ENCODE measurements at regions not wholly inside any gene's neighbourhood (a gene's known extent, or its start where the extent isn't known, plus 50 kb on each side); places are given as distances from the start of the nearest gene placed in this dataset.
"Not testable (repeated sequence)": the region's sequence is repeated elsewhere in the genome, so short reads cannot be mapped to it uniquely, and the experiment has no call there.

GRCh38 chr2:53247956-53248735 lies 519.5 kb upstream of the CHAC2 start:
- DNase-seq = no peak

GRCh38 chr2:53243430-53243829 lies 524.2 kb upstream of the CHAC2 start:
- no peak for DNase-seq

DNA sequence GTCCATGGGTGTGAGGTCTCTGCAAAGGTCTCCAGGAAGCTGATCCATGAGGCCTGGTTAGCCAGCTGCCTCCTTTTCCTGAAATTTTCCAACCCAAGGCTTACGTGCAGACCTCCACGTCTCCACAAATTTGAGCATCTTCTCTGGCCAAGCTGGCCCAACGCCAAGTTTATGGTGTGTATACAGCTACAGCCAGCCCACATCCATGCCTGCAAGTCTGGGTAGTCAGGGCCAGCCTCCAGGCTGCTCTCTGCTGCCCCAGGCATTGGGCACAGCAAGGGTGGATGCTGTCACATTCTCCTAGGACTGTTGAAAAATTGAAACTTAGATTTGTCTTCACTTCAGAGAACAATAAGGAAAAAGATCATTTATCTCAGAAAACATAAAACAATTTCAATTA lies 525.5 kb upstream of the CHAC2 start:
- no peak for DNase-seq

GRCh38 chr2:53235836-53236582 lies 531.6 kb upstream of the CHAC2 start:
- no peak for DNase-seq

- DNase-seq = no peak
Measured at GRCh38 chr2:53234548-53234903, 533.1 kb upstream of the CHAC2 start.

GRCh38 chr2:53233759-53234547 lies 533.7 kb upstream of the CHAC2 start:
- DNase-seq = no peak

GRCh38 chr2:53231908-53232307 lies 535.7 kb upstream of the CHAC2 start:
- DNase-seq = no peak

GRCh38 chr2:53230691-53231090 lies 536.9 kb upstream of the CHAC2 start:
- no peak for DNase-seq

DNA sequence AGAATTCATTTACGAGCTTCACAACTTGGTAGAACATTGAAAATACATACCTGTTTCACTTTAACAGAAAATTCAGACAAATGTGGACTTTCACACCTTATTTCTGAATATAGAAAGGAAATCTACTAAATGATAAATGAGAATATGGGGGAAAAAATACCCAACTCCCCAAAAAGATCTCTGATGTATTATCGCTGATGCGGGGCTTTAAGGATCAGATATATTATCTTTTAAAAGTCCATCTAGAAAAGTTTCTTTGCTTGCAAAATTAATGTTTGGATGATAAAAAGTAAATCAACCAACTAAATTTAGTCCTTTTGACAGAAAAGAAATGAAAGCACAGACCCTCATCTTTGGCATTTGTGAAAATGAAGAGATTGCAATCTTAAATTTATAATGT lies 540.1 kb upstream of the CHAC2 start:
- no peak for DNase-seq

- no peak for DNase-seq
Measured at GRCh38 chr2:53220969-53221368, 546.6 kb upstream of the CHAC2 start.

DNA sequence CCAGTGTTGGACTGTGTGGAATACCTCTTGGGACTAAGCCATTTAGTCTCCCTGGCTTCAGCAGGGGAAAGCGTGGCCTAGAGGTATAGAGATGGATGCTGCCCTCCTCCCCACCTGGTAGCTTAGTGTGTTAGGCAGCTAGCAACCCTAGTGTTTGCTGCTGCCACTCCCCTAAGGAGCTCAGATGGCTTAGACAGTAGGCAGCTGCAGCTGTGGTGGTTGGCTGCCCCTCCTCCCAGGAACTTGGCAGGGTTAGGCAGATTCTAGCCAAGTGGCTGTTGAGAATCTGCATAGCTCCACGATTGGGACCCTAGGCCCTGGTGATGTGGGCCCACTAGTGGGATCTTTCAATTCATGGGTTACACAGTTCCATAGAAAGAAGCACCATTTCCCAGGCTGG lies 550.4 kb upstream of the CHAC2 start:
- no peak for DNase-seq

- DNase-seq = no peak
Measured at GRCh38 chr2:53216805-53217204, 550.8 kb upstream of the CHAC2 start.

DNA sequence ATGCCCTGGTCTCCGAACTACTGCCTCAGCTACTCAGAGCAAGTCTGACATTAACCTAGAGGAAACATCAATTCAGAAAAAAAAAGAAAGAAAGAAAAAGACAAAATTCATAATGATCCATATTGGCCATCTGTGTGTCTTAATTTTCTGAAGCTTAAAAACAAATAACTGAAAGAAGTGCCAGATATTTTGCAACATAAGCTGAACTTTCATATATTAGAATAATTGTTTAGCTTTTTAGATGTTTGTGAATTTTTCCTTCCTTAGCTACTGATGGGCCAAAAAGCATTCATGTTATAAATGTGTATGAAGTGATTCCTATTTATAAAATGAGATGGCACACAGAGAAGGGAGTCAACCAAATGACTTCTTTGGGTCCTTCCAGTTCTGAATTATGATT lies 555.0 kb upstream of the CHAC2 start:
- DNase-seq = no peak

DNA sequence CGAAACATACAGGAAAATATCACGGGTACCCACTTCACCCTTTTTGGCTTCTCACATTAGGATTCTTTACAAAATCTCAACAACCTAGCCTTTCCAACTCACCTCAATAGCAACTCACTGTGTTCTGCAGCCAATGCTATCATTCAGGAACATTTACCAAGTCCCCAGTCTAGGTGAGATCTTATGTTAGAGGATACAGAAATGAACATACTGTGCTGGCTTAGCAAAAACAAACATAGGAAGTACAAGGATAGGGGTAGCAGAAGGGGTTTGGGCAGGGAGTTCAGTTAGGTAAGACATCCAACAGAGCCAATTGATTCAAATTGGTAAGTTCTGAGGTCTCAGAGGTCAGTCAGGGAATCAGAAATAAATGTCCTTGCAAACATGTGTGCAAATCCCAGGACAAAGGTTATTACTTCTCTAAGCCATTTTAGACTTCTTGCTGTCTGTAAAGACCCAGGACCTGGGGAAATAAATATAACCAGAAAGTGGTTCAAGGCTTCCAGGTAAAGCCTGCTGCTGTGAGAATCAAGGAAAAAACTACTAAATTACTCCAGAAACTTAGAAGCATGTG lies 556.3 kb upstream of the CHAC2 start:
- DNase-seq = no peak

DNA sequence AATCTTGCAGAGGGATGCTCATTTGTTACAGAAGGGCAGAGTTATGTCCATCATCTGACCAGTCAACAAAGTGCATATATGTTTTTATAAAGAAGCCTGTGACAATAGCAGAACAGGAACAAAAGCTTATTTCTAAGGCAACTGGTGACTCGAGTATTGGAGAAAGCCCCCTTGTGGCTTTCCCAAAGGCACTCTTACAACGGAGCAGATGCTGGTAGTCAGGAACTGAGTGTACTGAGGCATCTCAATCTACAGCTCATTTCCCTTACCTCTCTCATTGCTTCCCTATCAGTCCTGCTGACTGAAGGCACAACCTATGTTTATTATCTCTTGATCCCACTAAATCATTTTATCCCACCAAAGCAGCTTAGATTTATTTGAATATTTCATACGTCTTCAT lies 557.1 kb upstream of the CHAC2 start:
- DNase-seq = no peak

GRCh38 chr2:53209679-53210458 lies 557.7 kb upstream of the CHAC2 start:
- no peak for DNase-seq

DNA sequence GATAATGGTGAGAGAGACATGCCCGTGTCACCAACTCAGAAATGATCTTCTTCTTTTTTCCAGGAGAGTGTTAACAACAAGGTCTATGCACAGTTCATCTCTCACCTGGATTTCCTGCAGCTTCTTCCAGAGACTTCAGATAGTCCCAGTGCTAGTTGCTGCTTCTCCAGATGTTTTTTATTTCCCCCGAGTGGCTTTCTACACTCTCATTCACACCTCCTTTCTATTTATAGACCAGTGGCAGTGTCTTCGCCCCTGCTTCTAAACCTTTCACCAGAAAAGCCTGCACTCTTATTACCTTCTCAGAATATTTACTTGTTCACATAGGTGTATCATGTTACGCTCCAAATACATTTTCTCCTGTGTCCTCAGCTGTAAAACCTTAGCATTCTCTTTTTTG lies 558.8 kb upstream of the CHAC2 start:
- DNase-seq = no peak

DNA sequence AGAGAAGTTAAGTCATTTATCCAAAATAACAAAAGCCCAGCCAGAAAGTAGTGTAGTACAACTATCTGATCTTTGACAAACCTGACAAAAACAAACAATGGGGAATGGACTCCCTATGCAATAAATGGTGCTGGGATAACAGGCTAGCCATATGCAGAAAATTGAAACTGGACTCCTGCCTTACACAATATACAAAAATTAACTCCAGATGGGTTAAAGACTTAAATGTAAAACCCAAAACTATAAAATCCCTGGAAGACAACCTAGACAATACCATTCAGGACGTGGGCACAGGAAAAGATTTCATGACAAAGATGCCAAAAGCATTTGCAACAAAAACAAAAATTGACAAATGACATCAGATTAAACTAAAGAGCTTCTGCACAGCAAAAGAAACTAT lies 561.4 kb upstream of the CHAC2 start:
- not testable (repeated sequence) for DNase-seq

DNA sequence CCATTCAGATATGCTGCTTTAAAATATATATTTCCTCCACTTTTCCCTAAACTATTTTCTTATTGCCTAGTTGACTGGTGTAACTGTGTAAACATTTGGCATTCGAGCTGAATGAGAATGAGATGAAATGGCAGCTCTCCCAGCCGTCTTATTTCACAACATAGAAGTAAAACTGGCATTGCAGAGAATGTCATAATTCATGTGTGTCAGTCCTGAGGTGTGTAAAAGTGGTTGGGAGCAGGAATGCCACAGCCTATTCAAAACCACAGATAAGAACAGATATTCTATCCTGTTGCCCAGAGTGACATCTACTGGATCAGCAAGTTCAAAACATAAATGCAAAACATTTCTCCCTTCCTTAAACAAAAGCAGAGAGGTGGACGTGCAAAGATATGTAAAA lies 565.5 kb upstream of the CHAC2 start:
- DNase-seq = no peak

DNA sequence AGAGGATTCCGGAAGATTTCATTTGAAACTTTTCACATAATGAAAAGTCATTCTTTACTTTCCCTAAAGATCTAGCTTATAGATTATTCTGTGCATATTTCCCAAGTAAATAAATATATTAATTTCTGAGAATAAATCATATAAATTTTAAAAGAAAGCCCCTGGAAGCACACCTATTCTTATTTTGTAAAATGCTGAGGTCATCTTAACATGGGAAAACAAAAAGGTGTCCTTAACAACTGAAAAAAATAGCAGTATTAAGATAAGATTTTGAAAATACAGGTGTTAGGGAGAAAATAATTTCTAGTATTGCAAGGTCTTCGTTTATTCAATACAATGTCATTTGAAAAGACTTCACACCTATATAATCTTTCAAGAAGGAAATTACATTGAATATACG lies 567.5 kb upstream of the CHAC2 start:
- DNase-seq = no peak

DNA sequence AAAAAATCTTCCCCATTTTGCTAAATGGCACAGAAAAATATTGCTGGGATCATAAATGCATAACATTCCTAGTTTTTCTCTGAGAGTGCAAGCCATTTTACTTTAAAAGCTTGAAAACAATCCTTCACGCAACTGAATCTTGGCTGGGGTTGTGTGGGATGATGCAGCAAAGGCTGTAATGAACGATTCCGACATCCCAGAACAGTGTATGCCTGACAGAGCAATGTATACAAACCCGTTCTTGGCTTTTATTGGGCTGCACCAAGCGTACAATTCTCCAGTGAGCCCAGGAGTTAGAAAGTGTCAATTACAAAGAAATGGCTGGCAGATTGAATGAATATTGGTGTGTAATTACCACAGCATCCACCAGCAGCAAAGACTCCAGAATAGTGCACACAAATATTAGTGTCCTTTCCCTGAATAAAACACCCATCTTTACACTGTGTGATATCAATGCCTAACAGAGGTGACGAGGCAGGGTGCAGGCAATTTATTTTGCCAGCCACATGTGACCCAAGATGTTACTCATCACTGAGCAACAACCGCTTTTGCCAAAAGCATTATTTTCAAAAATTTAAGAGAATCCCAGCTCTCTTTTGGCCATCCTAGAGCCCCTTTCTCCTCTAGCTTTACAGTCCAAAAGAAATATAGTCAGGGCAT lies 578.6 kb upstream of the CHAC2 start:
- DNase-seq = no peak

DNA sequence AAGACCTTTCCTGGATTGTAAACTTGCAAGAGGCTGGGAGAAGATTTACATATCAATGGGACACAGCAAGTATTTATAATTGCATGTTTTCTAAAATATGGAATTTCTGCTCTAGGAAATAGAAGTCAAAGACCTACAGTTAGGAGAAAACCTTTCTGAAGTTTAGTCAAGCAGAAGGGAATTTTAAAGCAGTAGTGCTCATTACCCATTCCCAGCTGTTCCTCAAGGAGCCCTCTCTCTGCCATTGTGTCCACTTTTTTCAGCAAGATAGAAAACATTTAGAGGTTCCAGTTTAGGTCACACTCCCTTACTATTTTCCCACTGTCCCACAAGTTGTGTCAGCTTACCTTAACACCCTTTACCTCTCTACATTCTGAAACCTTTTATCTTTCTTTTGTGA lies 584.0 kb upstream of the CHAC2 start:
- DNase-seq = no peak

Measured in RPMI8226 (cell line).